ENCODE measurements at regions not wholly inside any gene's neighbourhood (a gene's known extent, or its start where the extent isn't known, plus 50 kb on each side); places are given as distances from the start of the nearest gene placed in this dataset.

DNA sequence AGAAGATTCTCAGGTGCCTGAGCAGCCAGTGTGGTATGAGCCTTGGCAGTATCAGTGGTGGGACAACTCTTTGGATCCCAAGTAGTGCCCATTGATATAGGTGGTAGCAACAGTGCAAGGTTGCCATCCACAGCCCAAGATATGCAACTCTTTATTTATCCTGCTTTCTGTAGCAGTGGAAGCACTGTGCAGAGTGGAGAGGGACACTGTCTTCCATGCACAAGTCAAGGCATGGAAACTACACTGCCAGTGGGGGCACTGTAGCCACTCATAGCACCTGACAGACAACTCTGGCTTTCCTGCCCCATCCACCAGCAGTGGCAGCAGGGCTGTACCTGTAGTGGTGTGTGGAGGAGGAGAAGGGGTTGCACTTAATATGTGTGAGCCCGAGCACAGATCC, 409.6 kb upstream of the TMEFF2 start:
- TF ChIP-seq, protein P1, sequence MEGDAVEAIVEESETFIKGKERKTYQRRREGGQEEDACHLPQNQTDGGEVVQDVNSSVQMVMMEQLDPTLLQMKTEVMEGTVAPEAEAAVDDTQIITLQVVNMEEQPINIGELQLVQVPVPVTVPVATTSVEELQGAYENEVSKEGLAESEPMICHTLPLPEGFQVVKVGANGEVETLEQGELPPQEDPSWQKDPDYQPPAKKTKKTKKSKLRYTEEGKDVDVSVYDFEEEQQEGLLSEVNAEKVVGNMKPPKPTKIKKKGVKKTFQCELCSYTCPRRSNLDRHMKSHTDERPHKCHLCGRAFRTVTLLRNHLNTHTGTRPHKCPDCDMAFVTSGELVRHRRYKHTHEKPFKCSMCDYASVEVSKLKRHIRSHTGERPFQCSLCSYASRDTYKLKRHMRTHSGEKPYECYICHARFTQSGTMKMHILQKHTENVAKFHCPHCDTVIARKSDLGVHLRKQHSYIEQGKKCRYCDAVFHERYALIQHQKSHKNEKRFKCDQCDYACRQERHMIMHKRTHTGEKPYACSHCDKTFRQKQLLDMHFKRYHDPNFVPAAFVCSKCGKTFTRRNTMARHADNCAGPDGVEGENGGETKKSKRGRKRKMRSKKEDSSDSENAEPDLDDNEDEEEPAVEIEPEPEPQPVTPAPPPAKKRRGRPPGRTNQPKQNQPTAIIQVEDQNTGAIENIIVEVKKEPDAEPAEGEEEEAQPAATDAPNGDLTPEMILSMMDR (IDR thresholded peaks at IDR 0.05): no peak
- no peak for TF ChIP-seq POLR2A (IDR thresholded peaks at IDR 0.05)
- no peak for TF ChIP-seq POLR2AphosphoS5 (IDR thresholded peaks at IDR 0.05)

Measured in breast epithelium (tissue), 3 donors.